CD4-positive, CD25-positive, alpha-beta regulatory T cell (primary cell): ENCODE measurements at regions not wholly inside any gene's neighbourhood (a gene's known extent, or its start where the extent isn't known, plus 50 kb on each side); places are given as distances from the start of the nearest gene placed in this dataset.

Experiments used
- ATAC-seq, 2 donors: fragments of 150-1000 bp; cut with Tn5 transposase; one replicate each; pipeline ENCODE4 v1.10.0; 2021; ENCODE audit warnings: low read depth in 2 of 2, moderate number of reproducible peaks in 2 of 2, moderate library complexity in 1 of 2
- DNase-seq, 3 donors: peaks; one replicate each; pipeline versions ENCODE4 v3.0.0 to v3.0.0-alpha.2; 2012 to 2022; ENCODE audit warnings: mixed read lengths in 1 of 3
- H3K27ac ChIP-seq: one replicate; pipeline ENCODE4 v1.7.0; 2013; ENCODE audit warnings: mild to moderate bottlenecking, low read length; ENCODE audit not compliant: insufficient read depth, poor library complexity, severe bottlenecking
- H3K27me3 ChIP-seq: one replicate; pipeline ENCODE4 v1.7.0; 2013; ENCODE audit warnings: low read length; ENCODE audit not compliant: control insufficient read depth, insufficient read depth
- H3K36me3 ChIP-seq: one replicate; pipeline ENCODE4 v1.7.0; 2013; ENCODE audit warnings: mild to moderate bottlenecking, low read length, moderate library complexity; ENCODE audit not compliant: control insufficient read depth, insufficient read depth
- H3K4me1 ChIP-seq: 2 replicates; pipeline ENCODE4 v1.7.0; 2013; ENCODE audit warnings: mild to moderate bottlenecking, low read length; ENCODE audit not compliant: insufficient read depth, control insufficient read depth, poor library complexity, severe bottlenecking
- H3K4me3 ChIP-seq: one replicate; pipeline ENCODE4 v1.7.0; 2013; ENCODE audit warnings: low read depth, mild to moderate bottlenecking, low read length, moderate library complexity
- H3K9me3 ChIP-seq, 2 experiments: 1 replicate in 1 of 2; 2 replicates in 1 of 2; pipeline ENCODE4 v1.7.0; 2013; ENCODE audit warnings: low read length in 2 of 2, mild to moderate bottlenecking in 1 of 2, moderate library complexity in 1 of 2; ENCODE audit not compliant: control insufficient read depth in 2 of 2
- H3K27ac Mint-ChIP-seq, 3 donors: one replicate each; pipeline ENCODE4 v1.8.0; 2020 to 2022; ENCODE audit warnings: mild to moderate bottlenecking in 3 of 3, mixed read lengths in 3 of 3, moderate library complexity in 2 of 3
- H3K27me3 Mint-ChIP-seq: one replicate; pipeline ENCODE4 v1.8.0; 2022; ENCODE audit warnings: mild to moderate bottlenecking, mixed read lengths
- H3K36me3 Mint-ChIP-seq: one replicate; pipeline ENCODE4 v1.8.0; 2020; ENCODE audit warnings: mixed read lengths
- H3K4me1 Mint-ChIP-seq, 4 donors: one replicate each; pipeline ENCODE4 v1.8.0; 2020 to 2022; ENCODE audit warnings: mixed read lengths in 4 of 4, mild to moderate bottlenecking in 1 of 4
- H3K4me3 Mint-ChIP-seq, 4 donors: one replicate each; pipeline ENCODE4 v1.8.0; 2020 to 2022; ENCODE audit warnings: mild to moderate bottlenecking in 4 of 4, mixed read lengths in 4 of 4, moderate library complexity in 3 of 4
- H3K9me3 Mint-ChIP-seq, 7 donors: one replicate each; pipeline ENCODE4 v1.8.0; 2020 to 2022; ENCODE audit warnings: mixed read lengths in 7 of 7, mild to moderate bottlenecking in 3 of 7, moderate library complexity in 2 of 7

GRCh38 chr7:10803720-10804119, 170.0 kb upstream of the PHF14 start:
- ATAC-seq (no peak), DNase-seq (no peak)
- H3K36me3 Mint-ChIP-seq: no peaks in the 10 kb centered on the region
- no peak overlapping the region for H3K4me3 Mint-ChIP-seq
- H3K36me3 ChIP-seq: no peaks in the 10 kb centered on the region
- no peaks in the 10 kb centered on the region for H3K27me3 ChIP-seq
- no peaks in the 10 kb centered on the region for H3K9me3 ChIP-seq
- no peaks in the 10 kb centered on the region for H3K4me1 ChIP-seq
- H3K4me1 Mint-ChIP-seq: no peaks in the 10 kb centered on the region
- peaks cover 4% of the 10 kb centered on the region for H3K27me3 Mint-ChIP-seq
- H3K4me3 ChIP-seq: no peak overlapping the region
- H3K27ac Mint-ChIP-seq: no peak overlapping the region
- peaks cover 0 to 5% (median 0%) of the 10 kb centered on the region in 7 donors for H3K9me3 Mint-ChIP-seq
- H3K27ac ChIP-seq: no peak overlapping the region

GRCh38 chr7:10804770-10805169, 168.9 kb upstream of the PHF14 start:
- no peak overlapping the region for H3K4me3 Mint-ChIP-seq
- H3K27ac Mint-ChIP-seq: no peak overlapping the region
- no peak for DNase-seq
- no peak for ATAC-seq
- no peaks in the 10 kb centered on the region for H3K36me3 Mint-ChIP-seq
- H3K36me3 ChIP-seq: no peaks in the 10 kb centered on the region
- no peaks in the 10 kb centered on the region for H3K4me1 ChIP-seq
- H3K27ac ChIP-seq: no peak overlapping the region
- H3K4me3 ChIP-seq: no peak overlapping the region
- H3K27me3 ChIP-seq: no peaks in the 10 kb centered on the region
- H3K4me1 Mint-ChIP-seq: no peaks in the 10 kb centered on the region
- H3K27me3 Mint-ChIP-seq: peaks cover 4% of the 10 kb centered on the region
- peaks cover 0 to 6% (median 0%) of the 10 kb centered on the region in 7 donors for H3K9me3 Mint-ChIP-seq
- H3K9me3 ChIP-seq: no peaks in the 10 kb centered on the region

DNA sequence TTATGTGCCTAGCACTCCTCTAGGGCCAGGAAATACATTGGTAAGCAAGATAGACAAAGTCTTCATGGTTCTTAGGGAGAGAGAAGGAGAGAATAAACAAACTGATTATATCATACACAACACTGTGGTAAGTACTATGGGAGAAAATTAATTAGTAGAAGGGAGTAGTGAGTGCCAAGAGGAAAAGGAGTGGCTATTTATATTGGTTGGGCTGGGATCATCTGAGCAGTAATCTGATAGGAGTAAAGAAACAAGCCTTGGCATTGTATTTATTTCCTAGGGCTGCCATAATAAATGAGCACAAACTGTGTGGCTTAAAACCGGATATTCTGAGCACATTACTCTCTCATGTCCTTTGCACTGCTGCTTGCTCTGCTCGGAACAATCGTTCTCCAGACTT, 158.1 kb upstream of the PHF14 start:
- no peak overlapping the region for H3K27ac Mint-ChIP-seq
- no peak overlapping the region for H3K4me3 Mint-ChIP-seq
- no peaks in the 10 kb centered on the region for H3K27me3 Mint-ChIP-seq
- Histone ChIP-seq H3K36me3 (no peaks in the 10 kb centered on the region), H3K9me3 (no peaks in the 10 kb centered on the region), H3K4me3 (no peak overlapping the region), H3K27me3 (no peaks in the 10 kb centered on the region), H3K4me1 (no peaks in the 10 kb centered on the region), H3K27ac (no peak overlapping the region)
- H3K4me1 Mint-ChIP-seq: no peaks in the 10 kb centered on the region
- no peak for ATAC-seq
- H3K36me3 Mint-ChIP-seq: no peaks in the 10 kb centered on the region
- no peak for DNase-seq
- H3K9me3 Mint-ChIP-seq: peaks cover 0 to 6% (median 0%) of the 10 kb centered on the region in 7 donors

DNA sequence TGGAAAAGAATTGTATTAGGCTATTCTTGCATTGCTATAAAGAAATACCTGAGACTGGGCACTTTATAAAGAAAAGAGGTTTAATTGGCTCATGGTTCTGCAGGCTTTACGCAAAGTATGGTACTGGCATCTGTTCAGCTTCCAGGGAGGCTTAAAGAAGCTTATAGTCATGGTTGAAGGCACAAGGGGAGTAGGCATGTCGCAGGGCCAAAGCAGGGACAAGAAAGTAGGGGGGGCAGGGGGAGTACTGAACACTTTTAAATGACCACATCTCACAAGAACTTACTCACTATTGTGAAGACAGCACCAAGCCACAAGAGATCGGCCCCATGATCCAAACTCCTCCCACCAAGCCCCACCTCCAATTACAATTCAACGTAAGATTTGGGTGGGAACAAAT, 152.5 kb upstream of the PHF14 start:
- H3K9me3 ChIP-seq: no peaks in the 10 kb centered on the region
- ATAC-seq (no peak), DNase-seq (no peak)
- H3K27ac ChIP-seq: no peak overlapping the region
- H3K27ac Mint-ChIP-seq: no peak overlapping the region
- peaks cover 2% of the 10 kb centered on the region for H3K27me3 Mint-ChIP-seq
- H3K36me3 Mint-ChIP-seq: no peaks in the 10 kb centered on the region
- H3K4me3 Mint-ChIP-seq: no peak overlapping the region
- no peaks in the 10 kb centered on the region for H3K4me1 ChIP-seq
- H3K27me3 ChIP-seq: no peaks in the 10 kb centered on the region
- H3K4me1 Mint-ChIP-seq: no peaks in the 10 kb centered on the region
- no peaks in the 10 kb centered on the region for H3K36me3 ChIP-seq
- peaks cover 0 to under 1% (median 0%) of the 10 kb centered on the region in 7 donors for H3K9me3 Mint-ChIP-seq
- H3K4me3 ChIP-seq: no peak overlapping the region

DNA sequence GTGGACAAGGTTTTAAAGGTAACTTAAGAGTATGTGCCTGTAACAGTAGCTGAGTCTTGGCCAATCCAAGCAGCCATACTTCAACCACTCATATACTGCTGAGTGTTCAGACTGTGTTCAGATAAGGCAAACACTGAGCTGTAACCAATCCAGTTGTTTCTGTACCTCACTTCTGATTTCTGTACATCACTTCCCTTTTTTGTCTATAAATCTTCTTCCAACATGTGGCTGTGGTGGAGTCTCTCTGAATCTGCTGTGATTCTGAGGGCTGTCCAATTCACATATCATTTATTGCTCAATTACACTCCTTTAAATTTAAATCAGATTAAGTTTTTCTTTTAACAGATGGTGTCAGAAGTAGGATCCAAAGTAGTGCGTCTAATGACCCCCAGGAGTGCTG, 149.5 kb upstream of the PHF14 start:
- Mint-ChIP-seq H3K9me3 (no peaks in the 10 kb centered on the region), H3K27me3 (peaks cover 4% of the 10 kb centered on the region), H3K27ac (no peak overlapping the region), H3K4me1 (no peaks in the 10 kb centered on the region), H3K36me3 (no peaks in the 10 kb centered on the region), H3K4me3 (no peak overlapping the region)
- H3K27me3 ChIP-seq: no peaks in the 10 kb centered on the region
- no peaks in the 10 kb centered on the region for H3K4me1 ChIP-seq
- no peaks in the 10 kb centered on the region for H3K36me3 ChIP-seq
- no peak for ATAC-seq
- H3K27ac ChIP-seq: no peak overlapping the region
- no peaks in the 10 kb centered on the region for H3K9me3 ChIP-seq
- no peak overlapping the region for H3K4me3 ChIP-seq
- no peak for DNase-seq

- H3K4me1 Mint-ChIP-seq: no peaks in the 10 kb centered on the region
- DNase-seq: no peak
- peaks cover 9% of the 10 kb centered on the region for H3K27me3 Mint-ChIP-seq
- no peak overlapping the region for H3K4me3 Mint-ChIP-seq
- H3K27ac ChIP-seq: no peak overlapping the region
- no peaks in the 10 kb centered on the region for H3K36me3 Mint-ChIP-seq
- H3K27ac Mint-ChIP-seq: no peak overlapping the region
- no peak overlapping the region for H3K4me3 ChIP-seq
- H3K9me3 ChIP-seq: no peaks in the 10 kb centered on the region
- H3K27me3 ChIP-seq: no peaks in the 10 kb centered on the region
- H3K36me3 ChIP-seq: no peaks in the 10 kb centered on the region
- ATAC-seq: no peak
- no peaks in the 10 kb centered on the region for H3K4me1 ChIP-seq
- peaks cover 0 to 5% (median 0%) of the 10 kb centered on the region in 7 donors for H3K9me3 Mint-ChIP-seq
These were observed 135.4 kb upstream of the PHF14 start for GRCh38 chr7:10838228-10838627.

DNA sequence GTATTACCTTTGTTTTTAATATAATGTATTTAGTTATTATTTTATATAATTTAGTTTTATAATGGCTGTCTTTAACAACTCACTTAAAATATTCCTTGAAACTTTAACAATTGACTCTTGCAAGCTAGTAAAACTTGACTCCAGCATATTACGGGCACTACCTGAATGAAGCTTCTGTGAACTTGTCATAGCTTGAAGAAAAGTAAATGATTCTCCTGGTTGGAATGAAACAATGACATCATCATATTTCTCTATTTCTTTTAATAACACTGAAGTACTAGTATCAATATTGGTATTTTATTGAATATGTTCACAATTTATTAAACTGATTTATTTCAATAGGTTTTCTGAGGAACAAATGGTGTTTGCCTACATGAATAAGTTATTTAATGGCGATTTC, 128.4 kb upstream of the PHF14 start:
- Histone ChIP-seq H3K27me3 (no peaks in the 10 kb centered on the region), H3K9me3 (no peaks in the 10 kb centered on the region), H3K4me3 (no peak overlapping the region), H3K27ac (no peak overlapping the region), H3K36me3 (no peaks in the 10 kb centered on the region), H3K4me1 (no peaks in the 10 kb centered on the region)
- H3K27ac Mint-ChIP-seq: no peak overlapping the region
- no peak for ATAC-seq
- DNase-seq: no peak
- no peaks in the 10 kb centered on the region for H3K27me3 Mint-ChIP-seq
- no peak overlapping the region for H3K4me3 Mint-ChIP-seq
- no peaks in the 10 kb centered on the region for H3K36me3 Mint-ChIP-seq
- peaks cover 0 to 5% (median 0%) of the 10 kb centered on the region in 7 donors for H3K9me3 Mint-ChIP-seq
- no peaks in the 10 kb centered on the region for H3K4me1 Mint-ChIP-seq

- Histone ChIP-seq H3K36me3 (no peaks in the 10 kb centered on the region), H3K4me3 (no peak overlapping the region), H3K9me3 (no peaks in the 10 kb centered on the region), H3K4me1 (no peaks in the 10 kb centered on the region), H3K27me3 (no peaks in the 10 kb centered on the region), H3K27ac (no peak overlapping the region)
- Mint-ChIP-seq H3K9me3 (peaks cover 0 to 2% (median 0%) of the 10 kb centered on the region in 7 donors), H3K27me3 (peaks cover 8% of the 10 kb centered on the region), H3K36me3 (no peaks in the 10 kb centered on the region), H3K4me3 (no peak overlapping the region), H3K27ac (no peak overlapping the region), H3K4me1 (no peaks in the 10 kb centered on the region)
- DNase-seq (no peak), ATAC-seq (no peak)
These were observed 118.1 kb upstream of the PHF14 start for GRCh38 chr7:10855583-10855982.
